ENCODE measurements at regions not wholly inside any gene's neighbourhood (a gene's known extent, or its start where the extent isn't known, plus 50 kb on each side); places are given as distances from the start of the nearest gene placed in this dataset.

DNA sequence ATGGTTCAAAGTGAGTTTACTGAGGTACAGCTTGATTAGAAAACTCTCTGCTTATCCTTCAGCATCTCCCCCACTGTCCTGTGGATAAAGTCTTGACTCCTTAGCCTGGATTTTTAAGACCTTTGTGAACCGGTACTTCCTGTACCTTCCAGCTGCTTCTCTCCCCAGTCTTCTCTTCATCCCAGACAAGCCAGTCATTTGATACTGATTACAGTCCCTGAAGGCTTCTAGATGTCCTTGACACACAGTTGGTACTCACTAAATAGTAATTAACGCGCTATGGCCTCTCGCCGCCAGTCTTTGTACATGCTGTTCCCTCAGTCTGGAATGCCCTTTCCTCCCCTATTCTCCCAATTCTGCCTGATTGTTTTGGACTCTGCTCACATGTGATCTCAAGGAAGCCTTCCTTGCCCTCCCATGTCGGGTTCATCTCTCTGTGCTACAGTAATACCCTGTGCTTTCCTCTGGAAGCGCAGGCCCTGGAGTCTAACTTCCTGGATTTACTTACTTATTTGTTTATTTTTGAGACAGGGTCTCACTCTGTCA is 50.6 kb upstream of the PTGR2 start:
- H3K4me1 Mint-ChIP-seq (ENCODE audit: unreplicated experiment): peaks cover 23% of the 10 kb centered on the region
- no peak overlapping the region for H3K27ac Mint-ChIP-seq
- no peaks in the 10 kb centered on the region for H3K36me3 Mint-ChIP-seq
- TF ChIP-seq, protein P1, sequence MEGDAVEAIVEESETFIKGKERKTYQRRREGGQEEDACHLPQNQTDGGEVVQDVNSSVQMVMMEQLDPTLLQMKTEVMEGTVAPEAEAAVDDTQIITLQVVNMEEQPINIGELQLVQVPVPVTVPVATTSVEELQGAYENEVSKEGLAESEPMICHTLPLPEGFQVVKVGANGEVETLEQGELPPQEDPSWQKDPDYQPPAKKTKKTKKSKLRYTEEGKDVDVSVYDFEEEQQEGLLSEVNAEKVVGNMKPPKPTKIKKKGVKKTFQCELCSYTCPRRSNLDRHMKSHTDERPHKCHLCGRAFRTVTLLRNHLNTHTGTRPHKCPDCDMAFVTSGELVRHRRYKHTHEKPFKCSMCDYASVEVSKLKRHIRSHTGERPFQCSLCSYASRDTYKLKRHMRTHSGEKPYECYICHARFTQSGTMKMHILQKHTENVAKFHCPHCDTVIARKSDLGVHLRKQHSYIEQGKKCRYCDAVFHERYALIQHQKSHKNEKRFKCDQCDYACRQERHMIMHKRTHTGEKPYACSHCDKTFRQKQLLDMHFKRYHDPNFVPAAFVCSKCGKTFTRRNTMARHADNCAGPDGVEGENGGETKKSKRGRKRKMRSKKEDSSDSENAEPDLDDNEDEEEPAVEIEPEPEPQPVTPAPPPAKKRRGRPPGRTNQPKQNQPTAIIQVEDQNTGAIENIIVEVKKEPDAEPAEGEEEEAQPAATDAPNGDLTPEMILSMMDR (conservative IDR thresholded peaks at IDR 0.05): no peak
- no peak overlapping the region for H3K4me3 Mint-ChIP-seq
- DNase-seq (ENCODE audit: extremely low spot score, unreplicated experiment): no peak
- H3K27me3 Mint-ChIP-seq: no peaks in the 10 kb centered on the region
- no peaks in the 10 kb centered on the region for H3K9me3 Mint-ChIP-seq

DNA sequence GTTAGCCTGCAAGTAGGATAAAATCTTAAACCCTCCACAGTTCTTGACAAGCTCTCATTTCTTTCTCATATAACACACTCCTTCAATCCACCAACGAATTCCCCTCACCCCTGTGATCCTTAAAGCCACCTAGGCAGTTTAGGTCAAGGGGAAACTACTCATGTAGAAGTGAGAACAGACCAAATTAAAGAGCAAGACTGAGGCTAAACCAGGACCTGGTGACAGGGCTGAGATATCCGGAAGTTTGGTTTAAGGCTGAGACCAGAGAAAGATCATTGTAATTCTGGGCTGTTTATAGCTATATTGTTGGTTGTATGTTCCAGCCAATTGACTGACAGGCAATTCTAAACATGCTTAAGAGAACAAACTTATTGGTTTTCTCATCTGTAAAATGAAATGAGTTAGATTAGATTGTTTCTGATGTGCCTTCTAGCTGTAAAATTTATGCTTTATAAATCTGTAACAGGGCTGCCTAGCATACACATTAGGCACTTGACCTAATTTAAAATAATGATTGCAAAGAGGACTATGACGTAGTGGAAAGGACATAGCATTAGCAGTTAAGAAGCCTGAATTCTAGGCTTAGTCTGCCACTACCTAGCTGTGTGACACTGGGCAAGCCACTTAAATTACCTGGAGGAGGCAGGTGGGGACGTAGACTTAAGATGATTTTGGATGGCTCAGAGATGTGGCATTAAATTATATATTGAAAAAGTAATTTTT is 53.9 kb upstream of the PTGR2 start:
- H3K36me3 Mint-ChIP-seq: no peaks in the 10 kb centered on the region
- no peak for DNase-seq (ENCODE audit: extremely low spot score, unreplicated experiment)
- H3K9me3 Mint-ChIP-seq: no peaks in the 10 kb centered on the region
- H3K27ac Mint-ChIP-seq: peak overlapping the region; percentile 22
- TF ChIP-seq, protein P1 (conservative IDR thresholded peaks at IDR 0.05): no peak
- H3K4me1 Mint-ChIP-seq (ENCODE audit: unreplicated experiment): peaks cover 45% of the 10 kb centered on the region
- no peaks in the 10 kb centered on the region for H3K27me3 Mint-ChIP-seq
- H3K4me3 Mint-ChIP-seq: no peak overlapping the region

DNA sequence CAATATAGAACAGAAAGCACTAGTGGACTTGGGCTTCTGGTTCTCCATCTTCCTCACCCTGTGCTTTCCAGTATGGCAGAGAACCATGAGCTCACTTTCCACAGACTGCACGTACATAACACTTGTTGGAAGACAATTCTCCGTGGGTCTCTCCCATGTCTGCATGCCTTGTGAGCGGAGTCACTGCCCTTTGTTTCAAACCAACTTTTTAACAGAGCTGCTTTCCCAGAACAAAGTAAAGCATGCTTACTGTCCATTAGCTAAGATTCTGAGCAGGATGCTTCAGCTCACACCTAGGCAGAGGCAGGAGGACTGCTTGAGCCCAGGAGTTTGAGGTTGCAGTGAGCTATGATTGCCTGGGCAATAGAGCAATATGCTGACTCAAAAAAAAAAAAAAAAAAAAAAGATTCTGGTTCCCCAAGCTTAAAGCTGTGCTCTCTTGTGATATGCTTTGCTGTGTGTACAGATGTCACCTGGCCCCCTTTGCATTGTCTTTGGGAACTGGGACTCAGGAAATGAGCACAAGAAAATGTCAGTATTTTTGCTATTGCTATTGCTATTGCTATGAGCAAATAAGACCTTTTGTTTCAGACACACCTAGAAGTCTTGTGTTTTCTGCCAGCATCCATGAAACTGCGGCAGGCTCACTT is 54.6 kb upstream of the PTGR2 start:
- peaks cover 52% of the 10 kb centered on the region for H3K4me1 Mint-ChIP-seq (ENCODE audit: unreplicated experiment)
- TF ChIP-seq, protein P1 (conservative IDR thresholded peaks at IDR 0.05): no peak
- DNase-seq (ENCODE audit: extremely low spot score, unreplicated experiment): no peak

DNA sequence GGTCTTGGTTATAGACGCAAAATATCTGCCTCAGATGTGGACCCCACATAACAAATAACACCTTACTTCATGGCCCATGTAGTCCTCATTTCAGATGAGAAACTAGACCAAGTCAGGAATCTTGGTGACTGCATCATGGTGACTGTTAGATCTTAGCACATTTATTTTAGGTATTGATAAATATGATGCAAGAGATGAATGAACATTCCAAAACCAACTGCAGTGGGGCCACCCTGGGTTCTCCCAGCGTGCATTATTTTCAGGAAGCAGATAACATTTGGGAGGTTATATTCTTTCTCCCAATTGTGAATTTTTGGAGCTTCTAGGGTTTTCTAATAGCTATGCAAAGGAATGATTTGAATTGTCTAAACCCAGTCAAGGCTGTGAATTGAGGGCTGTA is 55.2 kb upstream of the PTGR2 start:
- Mint-ChIP-seq H3K9me3 (no peaks in the 10 kb centered on the region), H3K27me3 (no peaks in the 10 kb centered on the region), H3K36me3 (no peaks in the 10 kb centered on the region), H3K4me3 (no peak overlapping the region), H3K27ac (peak overlapping the region; percentile 51), H3K4me1 (ENCODE audit: unreplicated experiment) (peaks cover 54% of the 10 kb centered on the region)
- DNase-seq (ENCODE audit: extremely low spot score, unreplicated experiment): no peak
- TF ChIP-seq, protein P1 (conservative IDR thresholded peaks at IDR 0.05): no peak

More for the DNA sequence above, 54.6 kb upstream of the PTGR2 start:
- Mint-ChIP-seq H3K27ac (peak overlapping the region; percentile 51), H3K4me3 (no peak overlapping the region), H3K9me3 (no peaks in the 10 kb centered on the region), H3K36me3 (no peaks in the 10 kb centered on the region), H3K27me3 (no peaks in the 10 kb centered on the region)

DNA sequence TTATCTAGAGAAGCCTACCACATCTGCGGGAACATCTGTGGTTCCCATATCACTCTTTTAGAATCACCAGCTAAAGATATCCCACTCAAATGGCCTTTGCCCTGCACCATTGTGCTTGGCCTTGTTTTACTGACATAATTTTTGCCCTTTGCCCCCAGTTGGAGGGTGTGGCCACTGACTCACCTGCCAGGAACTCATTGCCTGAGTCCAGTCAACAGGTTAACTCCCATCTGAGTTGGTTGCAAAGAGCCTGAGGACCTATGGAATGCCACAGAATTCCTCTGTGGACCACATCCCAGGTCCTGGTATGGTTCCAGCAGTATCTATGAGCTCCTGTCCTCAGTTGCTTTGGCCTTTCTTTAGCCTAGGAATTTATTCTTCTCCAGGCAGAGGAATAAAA is 55.7 kb upstream of the PTGR2 start:
- Mint-ChIP-seq H3K27ac (peak overlapping the region; percentile 51), H3K9me3 (no peaks in the 10 kb centered on the region), H3K4me3 (no peak overlapping the region), H3K27me3 (no peaks in the 10 kb centered on the region), H3K4me1 (ENCODE audit: unreplicated experiment) (peaks cover 50% of the 10 kb centered on the region), H3K36me3 (no peaks in the 10 kb centered on the region)
- DNase-seq (ENCODE audit: extremely low spot score, unreplicated experiment): no peak
- TF ChIP-seq, protein P1 (conservative IDR thresholded peaks at IDR 0.05): no peak
